K562 (cell line): ENCODE measurements at regions not wholly inside any gene's neighbourhood (a gene's known extent, or its start where the extent isn't known, plus 50 kb on each side); places are given as distances from the start of the nearest gene placed in this dataset.

Source experiments
- ATAC-seq: fragments of 200-7000 bp; cut with Tn5 transposase; 3 replicates; pipeline ENCODE4 v1.9.1; 2020; ENCODE audit warnings: moderate library complexity
- BruUV-seq: library from RNA; stranded (reverse); fragments of 400-500 nt; replicated peaks from 2 replicates; lab custom pipeline; 2021; lab: Mats Ljungman, UMichigan
- CTCF ChIA-PET: fragments of 300-600 bp; formaldehyde crosslinking; extraction: SDS; loops from one replicate; lab custom pipeline; 2021; ENCODE audit warnings: low intra/inter-chr PET ratio; lab: Yijun Ruan, JAX
- POLR2A ChIA-PET: fragments of 300-600, 350-650 bp; sonication (Branson Sonifier 250); formaldehyde crosslinking; extraction: SDS; loops from one replicate; lab custom pipeline; 2021; ENCODE audit warnings: antibody characterized with exemption, inconsistent platforms; lab: Yijun Ruan, JAX
- DNase-seq, 4 experiments: peaks; one replicate each; pipeline versions ENCODE4 v3.0.0 to v3.0.0-alpha.2; 2011 to 2018; ENCODE audit warnings: low spot score in 3 of 4, mixed read lengths in 3 of 4; ENCODE audit errors: extremely low read depth in 1 of 4
- FAIRE-seq: peaks from 2 replicates; lab custom pipeline; 2011; peaks lifted over from hg19 to GRCh38; lab: Jason Lieb, UNC
- H2AFZ ChIP-seq: 2 replicates; pipeline ENCODE4 v1.6.0; 2011; ENCODE audit warnings: low read depth, low read length, control low read depth, inconsistent platforms
- H3K27ac ChIP-seq: fragments of 200-600 bp; 3 replicates; pipeline ENCODE4 v1.8.0; 2011; ENCODE audit warnings: low read depth, mild to moderate bottlenecking, control low read depth, inconsistent platforms, low read length, moderate library complexity, mixed read lengths; ENCODE audit errors: extremely low read depth
- H3K27me3 ChIP-seq, 2 experiments: fragments of 300-600 bp in 1 of 2; 2 replicates in 1 of 2; 3 replicates in 1 of 2; pipeline versions ENCODE4 v1.6.0 to v1.8.0; 2011; ENCODE audit warnings: inconsistent platforms in 2 of 2, low read length in 2 of 2, mild to moderate bottlenecking in 1 of 2, mixed read lengths in 1 of 2, moderate library complexity in 1 of 2; ENCODE audit not compliant: control insufficient read depth in 2 of 2, insufficient read depth in 2 of 2
- H3K36me3 ChIP-seq: fragments of 300-600 bp; 3 replicates; pipeline ENCODE4 v1.8.0; 2011; ENCODE audit warnings: mild to moderate bottlenecking, low read length, inconsistent platforms; ENCODE audit not compliant: control insufficient read depth, insufficient read depth
- H3K4me1 ChIP-seq, 2 experiments: fragments of 200-600 bp in 1 of 2; replicated peaks in 1 of 2; 2 replicates in 1 of 2; 3 replicates in 1 of 2; pipeline versions ENCODE4 v1.5.1 to v1.8.0; 2011; ENCODE audit warnings: inconsistent platforms in 2 of 2, low read length in 2 of 2, mild to moderate bottlenecking in 1 of 2, mixed read lengths in 1 of 2, moderate library complexity in 1 of 2; ENCODE audit not compliant: control insufficient read depth in 2 of 2, insufficient read depth in 2 of 2
- H3K4me2 ChIP-seq: 2 replicates; pipeline ENCODE4 v1.6.1; 2011; ENCODE audit warnings: low read length, control low read depth, inconsistent platforms, mixed read lengths; ENCODE audit not compliant: insufficient read depth
- H3K4me3 ChIP-seq: fragments of 200-600 bp; sonication (generic), shearing (Covaris generic); 2 replicates; pipeline ENCODE4 v1.5.1; 2016; ENCODE audit warnings: control low read depth, inconsistent platforms
- H3K79me2 ChIP-seq: fragments of 200-600 bp; 3 replicates; pipeline ENCODE4 v1.8.0; 2011; ENCODE audit warnings: low read length, inconsistent platforms; ENCODE audit not compliant: control insufficient read depth, insufficient read depth
- H3K9ac ChIP-seq, 2 experiments: 2 replicates each; pipeline versions ENCODE4 v1.6.0 to v1.6.1; 2011; ENCODE audit warnings: low read depth in 2 of 2, low read length in 2 of 2, control low read depth in 1 of 2, inconsistent platforms in 1 of 2, mild to moderate bottlenecking in 1 of 2, mixed read lengths in 1 of 2; ENCODE audit not compliant: insufficient read depth in 1 of 2
- H3K9me1 ChIP-seq: one replicate; pipeline ENCODE4 v1.6.0; 2011; ENCODE audit warnings: inconsistent platforms, mild to moderate bottlenecking, low read length, moderate library complexity; ENCODE audit not compliant: control insufficient read depth, insufficient read depth
- H3K9me3 ChIP-seq: replicated peaks from 2 replicates; pipeline ENCODE4 v1.5.1; 2011; ENCODE audit warnings: low read depth, low read length, inconsistent platforms; ENCODE audit not compliant: control insufficient read depth, insufficient read depth
- H4K20me1 ChIP-seq: replicated peaks from 2 replicates; pipeline ENCODE4 v1.6.1; 2011; ENCODE audit warnings: low read length, inconsistent platforms, mixed read lengths; ENCODE audit not compliant: control insufficient read depth, insufficient read depth
- BACH1 ChIP-seq: fragments of 200-800 bp; sonication (Bioruptor generic); IDR thresholded peaks from 2 replicates; pipeline ENCODE4 v1.6.1; 2016; ENCODE audit warnings: missing genetic modification characterization, missing compliant biosample characterization
- HNRNPL ChIP-seq: fragments of 200-400 bp; formaldehyde crosslinking; IDR thresholded peaks from 2 replicates; pipeline ENCODE4 v1.6.1; 2017; ENCODE audit warnings: low read depth, mild to moderate bottlenecking, low read length
- NFIC ChIP-seq: fragments of 450-650 bp; IDR thresholded peaks from 2 replicates; pipeline ENCODE4 v1.6.1; 2017; ENCODE audit warnings: mild to moderate bottlenecking, inconsistent platforms
- POLR2AphosphoS5 ChIP-seq: IDR thresholded peaks from 2 replicates; pipeline ENCODE4 v1.6.1; 2011; ENCODE audit warnings: mild to moderate bottlenecking, low read depth, low read length, moderate library complexity; ENCODE audit not compliant: control insufficient read depth, insufficient read depth
- POLR2H ChIP-seq: IDR thresholded peaks from 2 replicates; pipeline ENCODE4 v1.6.1; 2016; ENCODE audit warnings: missing genetic modification characterization, low read depth, mild to moderate bottlenecking, control low read depth, missing compliant biosample characterization, moderate library complexity
- ZFX ChIP-seq: sonication (generic); formaldehyde crosslinking; IDR thresholded peaks from 2 replicates; pipeline ENCODE4 v1.8.0; 2022; ENCODE audit warnings: mild to moderate bottlenecking, missing genetic modification reagents, moderate library complexity
- ZNF274 ChIP-seq: IDR thresholded peaks from 2 replicates; pipeline ENCODE4 v1.6.1; 2011; ENCODE audit warnings: low read depth, mild to moderate bottlenecking, low read length, moderate library complexity, borderline replicate concordance
- ZNF589 ChIP-seq: fragments of 200-800 bp; sonication (Bioruptor generic); IDR thresholded peaks from 2 replicates; pipeline ENCODE4 v1.6.1; 2016; ENCODE audit warnings: low read depth, missing genetic modification characterization, missing compliant biosample characterization
- ZNF79 ChIP-seq: fragments of 250-450 bp; sonication (Bioruptor Pico); IDR thresholded peaks from 2 replicates; pipeline ENCODE4 v1.4.0; 2020; ENCODE audit warnings: low read depth, mild to moderate bottlenecking, moderate library complexity
- WGBS: fragments of 100-300 bp; shearing (Covaris generic); methylation state at CpG from one replicate; pipeline ENCODE4 v1.1.6; 2016; ENCODE audit warnings: low coverage, mixed read lengths; ENCODE audit not compliant: insufficient coverage; ENCODE audit errors: missing lambda C conversion rate; 5-methylcytosine and 5-hydroxymethylcytosine counted together
- in situ Hi-C: fragments of 300-500 bp; cut with MboI; formaldehyde crosslinking; loops from 4 replicates; pipeline ENCODE4 v1.15.0; 2018; ENCODE audit warnings: inconsistent platforms, mixed read lengths
- intact Hi-C: fragments of 100-400 bp; cut with micrococcal nuclease; formaldehyde crosslinking; loops from 2 replicates; pipeline ENCODE4 v1.14.2; 2022
- TF ChIP-seq, protein P1 (sequence below), 2 experiments: IDR thresholded peaks; 2 replicates each; pipeline ENCODE4 v1.6.1; 2012; ENCODE audit warnings: improper control_type of control experiment in 2 of 2, low read depth in 2 of 2, low read length in 2 of 2, borderline replicate concordance in 1 of 2

DNA sequence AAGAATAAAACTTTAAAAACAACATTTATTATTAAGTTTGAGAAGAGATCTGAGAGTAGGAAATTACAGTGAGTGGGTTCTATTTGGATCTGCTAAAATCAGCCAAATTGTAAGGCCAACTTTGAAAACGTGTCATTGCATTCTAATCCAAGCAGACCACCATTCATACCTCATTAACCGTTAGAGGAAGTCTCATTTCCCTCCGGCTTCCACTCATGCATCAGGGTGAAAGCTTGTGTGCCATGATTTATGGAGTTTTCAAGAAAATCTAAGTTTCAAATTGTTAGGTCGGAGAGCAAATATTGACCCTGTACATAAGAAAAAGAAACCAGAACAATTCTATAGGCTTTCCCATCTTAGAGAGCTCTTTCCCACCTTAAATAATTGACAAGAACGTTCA, 166.6 kb upstream of the NRG3 start:
- H3K4me2 ChIP-seq, result no peak overlapping the region
- TF ChIP-seq ZFX (CRISPR knock-in tag), result no peak
- no peak for TF ChIP-seq POLR2AphosphoS5
- TF ChIP-seq BACH1 (tag), result no peak
- TF ChIP-seq ZNF589 (CRISPR knock-in tag), result no peak
- no peak for TF ChIP-seq POLR2H (tag)
- no peak for TF ChIP-seq ZNF274
- TF ChIP-seq NFIC, result no peak
- TF ChIP-seq ZNF79 (CRISPR knock-in tag), result no peak
- TF ChIP-seq, protein P1, sequence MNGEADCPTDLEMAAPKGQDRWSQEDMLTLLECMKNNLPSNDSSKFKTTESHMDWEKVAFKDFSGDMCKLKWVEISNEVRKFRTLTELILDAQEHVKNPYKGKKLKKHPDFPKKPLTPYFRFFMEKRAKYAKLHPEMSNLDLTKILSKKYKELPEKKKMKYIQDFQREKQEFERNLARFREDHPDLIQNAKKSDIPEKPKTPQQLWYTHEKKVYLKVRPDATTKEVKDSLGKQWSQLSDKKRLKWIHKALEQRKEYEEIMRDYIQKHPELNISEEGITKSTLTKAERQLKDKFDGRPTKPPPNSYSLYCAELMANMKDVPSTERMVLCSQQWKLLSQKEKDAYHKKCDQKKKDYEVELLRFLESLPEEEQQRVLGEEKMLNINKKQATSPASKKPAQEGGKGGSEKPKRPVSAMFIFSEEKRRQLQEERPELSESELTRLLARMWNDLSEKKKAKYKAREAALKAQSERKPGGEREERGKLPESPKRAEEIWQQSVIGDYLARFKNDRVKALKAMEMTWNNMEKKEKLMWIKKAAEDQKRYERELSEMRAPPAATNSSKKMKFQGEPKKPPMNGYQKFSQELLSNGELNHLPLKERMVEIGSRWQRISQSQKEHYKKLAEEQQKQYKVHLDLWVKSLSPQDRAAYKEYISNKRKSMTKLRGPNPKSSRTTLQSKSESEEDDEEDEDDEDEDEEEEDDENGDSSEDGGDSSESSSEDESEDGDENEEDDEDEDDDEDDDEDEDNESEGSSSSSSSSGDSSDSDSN (IDR thresholded peaks at IDR 0.05; ENCODE audit: borderline replicate concordance in 1 of 2, low read depth in 2 of 2, low read length in 2 of 2), result no peak
- no peak for TF ChIP-seq HNRNPL
- TF ChIP-seq, all 486 proteins: peak for 0
- DNase-seq, result no peak
- in situ Hi-C loops, result no loop called here
- Histone ChIP-seq H3K36me3 (no peaks in the 10 kb centered on the region), H3K27ac (no peak overlapping the region), H3K79me2 (no peaks in the 10 kb centered on the region), H3K9me3 (no peaks in the 10 kb centered on the region), H3K9me1 (no peaks in the 10 kb centered on the region), H3K4me1 (no peaks in the 10 kb centered on the region), H4K20me1 (no peaks in the 10 kb centered on the region), H3K9ac (no peak overlapping the region), H3K27me3 (no peaks in the 10 kb centered on the region), H3K4me3 (no peak overlapping the region), H2AFZ (no peak overlapping the region)
- no peak for ATAC-seq
- ChIA-PET POLR2A (no interaction called here), CTCF (no interaction called here)
- intact Hi-C loops, result no loop called here
- no TSS peak for BruUV-seq
- 3% methylated on average over 5 of the region's 5 CpGs for WGBS
- FAIRE-seq, result no peak
